SK-N-MC (cell line): ENCODE measurements at regions not wholly inside any gene's neighbourhood (a gene's known extent, or its start where the extent isn't known, plus 50 kb on each side); places are given as distances from the start of the nearest gene placed in this dataset.

Experiments used
- EZH2 ChIP-seq: fragments of 200-600 bp; sonication (generic); IDR thresholded peaks from one replicate; pipeline ENCODE4 v1.6.1; 2017; ENCODE audit warnings: antibody characterized with exemption
- POLR2AphosphoS5 ChIP-seq: IDR thresholded peaks from 2 replicates; pipeline ENCODE4 v1.6.1; 2012; ENCODE audit warnings: mild to moderate bottlenecking, low read depth, low read length, borderline replicate concordance

- no peak for TF ChIP-seq POLR2AphosphoS5
- TF ChIP-seq EZH2, result no peak
Observed at GRCh38 chr3:89742546-89742945, 635.1 kb downstream of the EPHA3 start.
